ENCODE measurements at regions not wholly inside any gene's neighbourhood (a gene's known extent, or its start where the extent isn't known, plus 50 kb on each side); places are given as distances from the start of the nearest gene placed in this dataset.
"Not testable (repeated sequence)": the region's sequence is repeated elsewhere in the genome, so short reads cannot be mapped to it uniquely, and the experiment has no call there.

DNA sequence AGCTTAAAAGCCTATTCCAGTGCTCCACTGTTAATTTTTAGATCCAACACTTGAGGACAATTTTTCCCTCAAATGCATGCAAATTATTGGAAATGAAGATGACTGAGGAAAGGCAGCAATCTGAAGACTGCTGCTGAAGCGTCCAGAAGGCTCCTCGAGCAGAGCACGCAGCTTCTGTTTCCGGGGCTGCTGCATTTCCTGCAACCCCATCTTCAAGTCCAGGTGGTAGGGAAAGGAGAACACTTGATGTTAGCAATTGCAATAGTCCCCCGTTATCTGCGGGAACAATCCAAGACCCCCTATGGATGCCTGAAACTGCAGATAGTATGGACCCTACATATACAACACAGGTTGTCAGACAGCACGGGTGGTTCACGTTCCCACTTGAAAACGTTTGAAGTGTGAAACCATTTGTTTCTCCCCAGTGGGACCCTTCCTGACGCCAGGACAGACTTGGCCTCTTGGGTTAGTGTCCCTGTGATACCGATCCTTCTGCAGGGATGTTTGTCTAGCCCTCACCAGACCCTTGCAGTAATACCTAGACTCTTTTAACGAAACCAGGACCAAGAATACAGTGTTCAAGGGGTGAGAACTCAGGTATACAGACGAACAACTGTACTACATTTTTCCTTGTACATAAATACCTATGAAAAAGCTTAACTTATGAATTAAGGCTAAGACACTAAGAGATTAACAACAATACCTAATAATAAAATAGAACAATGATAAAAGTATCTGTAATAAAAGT lies 152.3 kb downstream of the HSD17B3 start:
- peak in 1 of 3 donors; percentile 10 for DNase-seq
- no peaks in the 10 kb centered on the region for H3K36me3 Mint-ChIP-seq
- H3K27me3 Mint-ChIP-seq (ENCODE audit: low read depth in 3 of 3), result peaks cover 23 to 37% (median 27%) of the 10 kb centered on the region in 3 donors
- H3K4me1 Mint-ChIP-seq, result peaks cover 31 to 34% of the 10 kb centered on the region in 2 donors
- H3K4me3 Mint-ChIP-seq, result peak overlapping the region; percentile 33 to 83 (median 73)
- H3K27ac Mint-ChIP-seq, result peak overlapping the region in 3 of 6 donors; percentile 6 to 80 (median 48)
- no peaks in the 10 kb centered on the region for H3K9me3 Mint-ChIP-seq

DNA sequence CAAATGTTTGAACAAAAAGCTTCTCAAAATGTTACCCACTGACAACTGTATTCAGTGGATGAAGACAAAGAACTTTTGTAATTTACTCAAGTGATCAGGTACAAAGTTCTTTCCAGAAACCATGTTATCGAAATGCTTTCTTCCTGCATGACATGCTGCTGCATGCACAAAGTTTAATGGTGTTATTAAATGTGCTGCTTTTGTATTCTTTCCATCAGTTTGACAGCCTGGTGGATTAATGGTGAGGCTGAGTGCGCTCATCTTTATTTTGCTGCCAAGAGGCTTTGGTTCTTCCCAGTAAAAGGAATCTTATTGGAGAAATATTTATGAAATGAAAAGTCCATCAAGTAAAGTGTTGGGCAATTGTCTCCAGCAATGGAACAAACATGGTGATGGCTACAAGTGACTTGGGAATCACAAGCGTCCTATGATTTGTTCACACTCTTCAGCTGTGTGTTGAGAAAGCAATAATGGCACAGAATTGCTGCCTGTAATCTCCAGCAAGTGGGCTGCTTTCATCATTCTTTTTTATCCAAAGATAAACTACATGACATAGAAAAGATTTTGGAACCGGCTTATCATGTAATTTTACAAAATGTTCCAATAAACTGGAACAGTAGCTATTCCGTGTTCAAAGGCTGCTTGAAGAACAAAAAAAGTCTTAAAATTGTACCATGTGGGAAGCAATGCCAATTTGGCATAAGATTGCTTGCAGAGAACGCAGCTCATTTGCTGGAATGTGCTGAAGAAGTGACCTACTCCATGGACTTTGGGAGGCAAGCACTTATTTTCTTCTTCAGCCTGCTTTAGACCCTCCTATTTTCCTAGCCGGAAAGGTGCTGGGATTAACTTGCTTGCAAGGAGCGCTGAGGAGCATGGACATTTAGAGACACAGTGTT lies 153.1 kb downstream of the HSD17B3 start:
- H3K9me3 Mint-ChIP-seq, result no peaks in the 10 kb centered on the region
- DNase-seq, result no peak
- peaks cover 31 to 34% of the 10 kb centered on the region in 2 donors for H3K4me1 Mint-ChIP-seq
- H3K27me3 Mint-ChIP-seq (ENCODE audit: low read depth in 3 of 3), result peaks cover 23 to 40% (median 31%) of the 10 kb centered on the region in 3 donors
- H3K4me3 Mint-ChIP-seq, result peak overlapping the region in 1 of 5 donors; percentile 83
- H3K36me3 Mint-ChIP-seq, result no peaks in the 10 kb centered on the region
- no peak overlapping the region for H3K27ac Mint-ChIP-seq

GRCh38 chr9:96147029-96147428 lies 154.9 kb downstream of the HSD17B3 start:
- not testable (repeated sequence) for H3K36me3 Mint-ChIP-seq, H3K27ac Mint-ChIP-seq, H3K9me3 Mint-ChIP-seq, DNase-seq
- H3K4me3 Mint-ChIP-seq, result peak overlapping the region in 2 of 5 donors; percentile 50 to 52
- H3K4me1 Mint-ChIP-seq, result peaks cover 31 to 34% of the 10 kb centered on the region in 2 donors
- peaks cover 23 to 37% (median 31%) of the 10 kb centered on the region in 3 donors for H3K27me3 Mint-ChIP-seq (ENCODE audit: low read depth in 3 of 3)

DNA sequence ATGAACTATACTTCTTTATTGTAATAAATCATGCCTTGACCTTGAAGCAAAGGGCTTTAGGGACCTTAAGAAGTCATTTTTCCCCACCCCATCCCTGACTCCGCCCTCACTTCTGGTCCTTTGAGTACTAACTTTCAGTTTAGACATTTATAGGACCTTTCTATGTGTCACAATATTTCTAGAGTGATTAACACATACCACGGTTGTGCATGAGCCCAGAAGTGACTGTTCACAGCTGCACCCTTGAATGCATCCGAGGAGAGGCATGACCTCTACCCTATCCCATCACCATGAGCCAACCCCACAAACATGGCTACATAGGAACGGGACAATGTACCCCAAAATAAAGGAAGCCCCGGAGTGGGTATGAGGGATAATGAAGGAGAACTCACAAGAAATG lies 160.3 kb downstream of the HSD17B3 start:
- no peak for DNase-seq
- H3K9me3 Mint-ChIP-seq, result no peaks in the 10 kb centered on the region
- no peak overlapping the region for H3K4me3 Mint-ChIP-seq
- H3K27ac Mint-ChIP-seq, result no peak overlapping the region
- peaks cover 12 to 15% (median 14%) of the 10 kb centered on the region in 3 donors for H3K27me3 Mint-ChIP-seq (ENCODE audit: low read depth in 3 of 3)
- no peaks in the 10 kb centered on the region for H3K36me3 Mint-ChIP-seq
- H3K4me1 Mint-ChIP-seq, result peaks cover 15 to 16% of the 10 kb centered on the region in 2 donors

DNA sequence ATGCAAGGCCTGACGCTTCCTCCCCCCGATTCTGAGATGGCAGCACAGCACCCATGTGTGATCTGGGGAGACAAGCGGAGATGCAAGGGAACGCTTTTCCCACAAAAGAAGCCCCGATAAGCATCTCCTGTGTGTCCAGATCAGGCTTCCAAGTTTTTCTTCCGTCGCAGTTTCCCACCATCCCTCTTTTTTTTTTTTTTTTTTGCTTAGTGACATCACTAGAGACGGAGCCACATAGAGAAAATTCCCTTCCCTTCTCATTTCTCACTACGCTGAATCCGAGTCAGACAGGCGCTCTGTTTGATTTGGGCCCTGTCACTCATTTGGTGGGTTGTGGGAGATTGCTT lies 160.9 kb downstream of the HSD17B3 start:
- DNase-seq, result no peak
- no peaks in the 10 kb centered on the region for H3K36me3 Mint-ChIP-seq
- peaks cover 7 to 10% (median 9%) of the 10 kb centered on the region in 3 donors for H3K27me3 Mint-ChIP-seq (ENCODE audit: low read depth in 3 of 3)
- no peak overlapping the region for H3K4me3 Mint-ChIP-seq
- no peak overlapping the region for H3K27ac Mint-ChIP-seq
- H3K9me3 Mint-ChIP-seq, result no peaks in the 10 kb centered on the region
- H3K4me1 Mint-ChIP-seq, result peaks cover 12 to 13% of the 10 kb centered on the region in 2 donors

- peaks cover 4 to 9% (median 5%) of the 10 kb centered on the region in 3 donors for H3K27me3 Mint-ChIP-seq (ENCODE audit: low read depth in 3 of 3)
- no peak overlapping the region for H3K4me3 Mint-ChIP-seq
- no peaks in the 10 kb centered on the region for H3K36me3 Mint-ChIP-seq
- no peaks in the 10 kb centered on the region for H3K9me3 Mint-ChIP-seq
- peaks cover 13 to 15% of the 10 kb centered on the region in 2 donors for H3K4me1 Mint-ChIP-seq
- DNase-seq, result no peak
- no peak overlapping the region for H3K27ac Mint-ChIP-seq
Observed at GRCh38 chr9:96140296-96141127, 161.5 kb downstream of the HSD17B3 start.

DNA sequence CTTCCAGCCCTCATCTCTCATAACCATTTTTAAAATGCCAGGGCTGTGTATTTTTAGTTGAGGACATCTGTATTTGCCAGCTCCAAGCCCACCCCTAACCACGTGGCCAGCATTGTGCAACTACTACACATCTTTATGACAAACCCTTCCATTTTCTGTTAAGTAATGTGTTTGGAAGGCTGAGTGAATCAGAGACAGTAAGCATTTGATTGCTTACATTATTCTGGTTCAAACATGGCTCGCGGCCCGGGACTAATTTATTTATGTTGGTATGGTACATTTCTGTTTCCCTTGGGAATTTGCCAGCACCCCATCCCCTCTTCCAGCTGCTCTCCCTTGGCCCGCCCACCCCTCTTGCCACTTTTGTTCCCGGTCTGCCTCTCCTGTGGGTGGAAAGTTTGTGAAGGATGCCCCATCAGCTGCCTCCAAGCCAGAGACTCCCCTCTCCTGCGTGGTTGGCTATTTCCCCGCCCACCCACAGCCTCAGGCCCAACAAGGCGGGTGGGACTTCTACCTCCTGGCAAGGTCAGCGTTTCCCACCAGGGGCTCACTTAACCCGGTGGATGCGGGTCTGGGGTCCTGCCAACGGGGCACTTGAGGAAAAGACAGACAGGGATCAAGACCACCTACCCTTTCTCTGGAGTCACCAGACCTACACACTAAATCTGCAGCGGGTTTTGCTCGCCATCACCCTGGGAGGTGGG lies 162.2 kb downstream of the HSD17B3 start:
- no peaks in the 10 kb centered on the region for H3K36me3 Mint-ChIP-seq
- H3K9me3 Mint-ChIP-seq, result no peaks in the 10 kb centered on the region
- no peak overlapping the region for H3K4me3 Mint-ChIP-seq
- DNase-seq, result no peak
- H3K27me3 Mint-ChIP-seq (ENCODE audit: low read depth in 3 of 3), result peaks cover 3 to 5% (median 4%) of the 10 kb centered on the region in 3 donors
- H3K27ac Mint-ChIP-seq, result no peak overlapping the region
- H3K4me1 Mint-ChIP-seq, result peaks cover 13 to 15% of the 10 kb centered on the region in 2 donors

DNA sequence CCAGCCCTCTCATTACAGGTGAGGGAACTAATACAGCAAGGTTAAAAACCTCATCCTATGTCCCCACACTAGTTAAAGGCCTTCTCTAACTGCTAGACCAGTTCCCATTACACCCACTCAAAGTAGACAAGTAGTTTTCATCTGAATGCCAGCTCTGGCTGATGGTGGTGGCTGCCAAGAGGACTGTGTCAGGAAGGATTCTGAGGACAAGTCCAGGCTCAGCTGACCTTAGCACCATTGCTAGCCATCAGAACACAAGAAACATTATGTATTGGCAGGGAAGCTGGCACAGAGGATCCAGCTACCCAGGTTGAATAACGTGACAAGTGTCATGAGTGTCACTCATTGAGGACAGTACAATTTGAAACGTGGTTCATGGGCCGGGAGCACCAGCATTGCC lies 163.4 kb downstream of the HSD17B3 start:
- no peaks in the 10 kb centered on the region for H3K36me3 Mint-ChIP-seq
- H3K9me3 Mint-ChIP-seq, result peaks cover 0 to 2% (median 0%) of the 10 kb centered on the region in 6 donors
- H3K4me3 Mint-ChIP-seq, result no peak overlapping the region
- peaks cover 13 to 15% of the 10 kb centered on the region in 2 donors for H3K4me1 Mint-ChIP-seq
- H3K27me3 Mint-ChIP-seq (ENCODE audit: low read depth in 3 of 3), result peaks cover 1 to 3% (median 1%) of the 10 kb centered on the region in 3 donors
- H3K27ac Mint-ChIP-seq, result no peak overlapping the region
- DNase-seq, result no peak

GRCh38 chr9:96137671-96138429 lies 164.1 kb downstream of the HSD17B3 start:
- peaks cover 13 to 15% of the 10 kb centered on the region in 2 donors for H3K4me1 Mint-ChIP-seq
- peaks cover 0 to 4% (median under 1%) of the 10 kb centered on the region in 6 donors for H3K9me3 Mint-ChIP-seq
- H3K4me3 Mint-ChIP-seq, result peak overlapping the region; percentile 55 to 84 (median 73)

GRCh38 chr9:96136992-96137670 lies 164.8 kb downstream of the HSD17B3 start:
- peaks cover 0 to 3% (median 0%) of the 10 kb centered on the region in 3 donors for H3K36me3 Mint-ChIP-seq
- H3K27me3 Mint-ChIP-seq (ENCODE audit: low read depth in 3 of 3), result peaks cover 2 to 11% (median 3%) of the 10 kb centered on the region in 3 donors
- peak overlapping the region; percentile 55 to 84 (median 73) for H3K4me3 Mint-ChIP-seq
- peaks cover 13 to 15% of the 10 kb centered on the region in 2 donors for H3K4me1 Mint-ChIP-seq
- peaks cover 0 to 5% (median under 1%) of the 10 kb centered on the region in 6 donors for H3K9me3 Mint-ChIP-seq
- peak overlapping the region; percentile 74 to 90 (median 88) for H3K27ac Mint-ChIP-seq
- DNase-seq, result peak in 2 of 3 donors; percentile 20 to 40

More at GRCh38 chr9:96137671-96138429, 164.1 kb downstream of the HSD17B3 start:
- H3K27ac Mint-ChIP-seq, result peak overlapping the region; percentile 74 to 90 (median 88)
- peaks cover 1 to 7% (median 2%) of the 10 kb centered on the region in 3 donors for H3K27me3 Mint-ChIP-seq (ENCODE audit: low read depth in 3 of 3)
- peak in 1 of 3 donors; percentile 9 for DNase-seq
- peaks cover 0 to 3% (median 0%) of the 10 kb centered on the region in 3 donors for H3K36me3 Mint-ChIP-seq

DNA sequence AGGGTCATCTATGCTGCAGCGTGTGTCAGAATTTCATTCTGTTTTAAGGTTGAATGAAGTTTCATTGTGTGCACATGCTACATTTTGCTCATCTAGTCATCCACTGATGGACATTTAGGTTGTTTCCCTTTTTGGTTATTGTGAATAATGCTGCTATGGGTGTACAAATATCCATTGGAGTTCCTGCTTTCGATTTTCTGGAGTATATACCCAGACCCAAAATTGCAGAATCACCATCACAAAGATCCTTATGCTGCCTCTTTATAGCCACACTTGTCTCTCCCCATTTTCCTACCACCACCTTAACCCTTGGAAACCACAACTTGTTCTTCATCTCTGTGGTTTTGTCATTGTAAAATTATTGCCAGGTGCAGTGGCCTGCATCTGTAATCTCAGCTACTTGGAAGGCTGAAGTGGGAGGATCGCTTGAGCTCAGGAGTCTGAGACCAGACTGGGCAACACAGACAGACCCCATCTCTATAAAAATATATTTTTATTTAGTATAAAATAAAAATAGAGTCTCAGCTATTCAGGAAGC lies 166.2 kb downstream of the HSD17B3 start:
- Mint-ChIP-seq H3K27me3 (ENCODE audit: low read depth in 3 of 3) (peaks cover 2 to 11% (median 4%) of the 10 kb centered on the region in 3 donors), H3K27ac (no peak overlapping the region), H3K36me3 (peaks cover 0 to 3% (median 0%) of the 10 kb centered on the region in 3 donors), H3K4me3 (no peak overlapping the region), H3K9me3 (peaks cover 0 to 5% (median under 1%) of the 10 kb centered on the region in 6 donors), H3K4me1 (peaks cover 13 to 15% of the 10 kb centered on the region in 2 donors)
- DNase-seq, result no peak
